SK-MEL-5 (cell line): ENCODE measurements at regions not wholly inside any gene's neighbourhood (a gene's known extent, or its start where the extent isn't known, plus 50 kb on each side); places are given as distances from the start of the nearest gene placed in this dataset.
A peak's percentile ranks its signal among the peaks of the same experiment; 100 is the strongest.
"Not testable (repeated sequence)": the region's sequence is repeated elsewhere in the genome, so short reads cannot be mapped to it uniquely, and the experiment has no call there.

Experiments
- DNase-seq: peaks from one replicate; pipeline ENCODE4 v3.0.0-alpha.2; 2016; ENCODE audit warnings: low read depth, low spot score
- in situ Hi-C: cut with HindIII; loops from 2 replicates; pipeline ENCODE4 v1.10.0; 2016; ENCODE audit warnings: low sequenced_read_pairs, high pct_unique_total_duplicates, low pct_unique_long_range_greater_than_20kb

DNA sequence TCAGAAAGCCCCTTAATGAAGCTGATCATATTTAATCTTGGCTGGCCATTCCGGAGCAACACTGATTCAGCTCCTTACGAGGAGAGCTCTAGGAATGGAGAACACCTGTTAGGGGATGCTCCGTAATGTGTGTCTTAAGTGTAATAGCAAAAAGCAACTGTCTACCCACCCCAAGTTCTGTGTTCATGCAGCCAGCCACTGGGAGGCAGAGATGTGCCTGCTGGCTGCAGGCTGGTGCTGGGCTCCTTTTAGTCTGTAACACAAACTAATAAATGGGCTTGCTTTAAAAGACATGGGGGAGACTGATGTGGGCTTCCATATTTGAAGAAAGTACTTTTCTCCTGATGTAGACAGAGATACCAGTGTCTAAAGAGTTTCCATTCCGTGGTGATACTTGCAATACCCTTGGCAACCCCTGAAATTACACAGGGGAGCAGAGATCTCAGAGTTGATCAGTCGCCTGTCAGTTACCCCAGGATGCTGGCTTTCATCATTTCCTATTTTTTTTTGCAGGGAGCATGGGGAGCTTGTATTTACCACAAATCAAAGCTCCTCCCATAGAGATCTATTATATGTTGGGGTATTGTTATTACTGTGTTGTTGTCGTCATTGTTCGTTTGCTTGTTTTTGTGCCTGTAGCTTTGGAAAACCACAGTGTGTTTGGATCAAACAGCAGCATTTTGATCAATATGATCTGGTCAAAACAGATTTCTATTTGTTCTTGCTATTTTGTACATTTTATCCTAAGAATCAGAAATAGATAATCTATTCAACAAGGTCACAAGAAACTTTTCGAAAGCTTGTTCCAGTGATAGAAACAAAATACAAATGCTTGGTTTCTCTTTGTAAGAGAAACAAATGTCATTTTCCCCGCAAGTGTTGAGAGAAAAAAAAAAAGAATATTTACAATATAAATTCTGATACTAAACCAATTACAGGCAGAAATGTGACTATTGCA, 65.8 kb downstream of the MTX3 start:
- in situ Hi-C loops: no loop called here
- DNase-seq: peak; percentile 59

DNA sequence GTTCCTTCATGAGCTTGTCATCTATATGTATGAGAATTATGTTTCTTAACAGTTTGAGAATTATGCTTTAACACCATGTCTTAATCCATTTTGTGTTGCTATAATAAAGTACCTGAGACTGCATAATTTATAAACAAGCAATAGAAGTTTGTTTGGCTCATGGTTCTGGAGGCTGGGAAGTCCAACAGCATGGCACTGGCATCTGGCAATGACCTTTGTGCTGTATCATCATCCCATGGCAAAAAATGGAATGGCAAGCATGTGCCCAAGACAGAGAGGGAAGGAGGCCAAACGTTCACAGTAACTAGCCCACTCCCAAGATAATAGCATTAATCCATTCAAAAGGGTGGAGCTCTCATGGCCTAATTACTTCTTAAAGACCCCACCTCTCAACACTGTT, 67.6 kb downstream of the MTX3 start:
- DNase-seq: no peak
- in situ Hi-C loops: no loop called here

DNA sequence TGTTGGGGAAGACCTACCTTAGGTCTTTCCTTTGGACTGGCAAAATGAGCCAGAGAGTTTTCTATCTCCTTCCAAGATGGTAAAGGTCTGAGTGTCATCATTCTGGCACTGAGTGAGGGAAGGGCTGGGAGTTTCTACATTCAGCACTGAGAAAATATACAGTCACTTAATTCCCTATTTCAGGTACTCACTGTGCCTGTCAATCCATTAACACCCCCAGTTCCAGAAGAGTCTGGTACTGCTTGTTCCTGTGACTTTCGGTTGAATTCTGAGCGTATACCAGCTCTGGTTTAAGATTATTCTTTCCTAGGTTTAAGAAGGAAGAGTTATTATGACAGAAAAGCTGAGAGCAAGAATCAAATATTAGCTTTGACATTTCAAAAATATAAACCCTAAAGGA, 68.4 kb downstream of the MTX3 start:
- in situ Hi-C loops: no loop called here
- DNase-seq: no peak

DNA sequence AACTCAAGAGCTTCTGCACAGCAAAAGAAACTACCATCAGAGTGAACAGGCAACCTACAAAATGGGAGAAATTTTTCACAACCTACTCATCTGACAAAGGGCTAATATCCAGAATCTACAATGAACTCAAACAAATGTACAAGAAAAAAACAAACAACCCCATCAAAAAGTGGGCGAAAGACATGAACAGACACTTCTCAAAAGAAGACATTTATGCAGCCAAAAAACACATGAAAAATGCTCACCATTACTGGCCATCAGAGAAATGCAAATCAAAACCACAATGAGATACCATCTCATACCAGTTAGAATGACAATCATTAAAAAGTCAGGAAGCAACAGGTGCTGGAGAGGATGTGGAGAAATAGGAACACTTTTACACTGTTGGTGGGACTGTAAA, 83.6 kb downstream of the MTX3 start:
- in situ Hi-C loops, DNase-seq: not testable (repeated sequence)

DNA sequence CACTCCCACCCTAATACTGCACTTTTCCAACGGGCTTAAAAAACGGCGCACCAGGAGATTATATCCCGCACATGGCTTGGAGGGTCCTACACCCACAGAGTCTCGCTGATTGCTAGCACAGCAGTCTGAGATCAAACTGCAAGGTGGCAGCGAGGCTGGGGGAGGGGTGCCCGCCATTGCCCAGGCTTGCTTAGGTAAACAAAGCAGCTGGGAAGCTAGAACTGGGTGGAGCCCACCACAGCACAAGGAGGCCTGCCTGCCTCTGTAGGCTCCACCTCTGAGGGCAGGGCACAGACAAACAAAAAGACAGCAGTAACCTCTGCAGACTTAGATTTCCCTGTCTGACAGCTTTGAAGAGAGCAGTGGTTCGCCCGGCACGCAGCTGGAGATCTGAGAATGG, 88.5 kb downstream of the MTX3 start:
- DNase-seq, in situ Hi-C loops: not testable (repeated sequence)

DNA sequence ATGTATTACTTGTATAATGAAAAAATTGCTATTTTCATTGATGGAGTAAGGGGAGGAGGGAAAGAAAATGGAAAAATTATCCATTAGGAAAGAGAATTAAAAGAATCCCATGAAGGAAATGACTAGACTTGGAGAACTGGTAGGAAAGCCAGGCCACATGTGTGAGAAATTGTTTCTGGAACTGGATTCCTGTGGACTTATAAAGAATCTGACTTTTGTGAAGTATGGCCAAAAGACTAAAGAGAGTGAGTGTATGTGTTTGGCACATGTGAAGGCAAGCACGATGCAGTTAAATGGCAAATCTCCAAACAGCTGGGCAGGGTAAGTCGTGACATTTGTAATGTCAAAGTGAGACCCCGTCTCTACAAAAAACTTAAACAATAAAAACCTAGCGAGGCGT, 89.4 kb downstream of the MTX3 start:
- in situ Hi-C loops: no loop called here
- no peak for DNase-seq

DNA sequence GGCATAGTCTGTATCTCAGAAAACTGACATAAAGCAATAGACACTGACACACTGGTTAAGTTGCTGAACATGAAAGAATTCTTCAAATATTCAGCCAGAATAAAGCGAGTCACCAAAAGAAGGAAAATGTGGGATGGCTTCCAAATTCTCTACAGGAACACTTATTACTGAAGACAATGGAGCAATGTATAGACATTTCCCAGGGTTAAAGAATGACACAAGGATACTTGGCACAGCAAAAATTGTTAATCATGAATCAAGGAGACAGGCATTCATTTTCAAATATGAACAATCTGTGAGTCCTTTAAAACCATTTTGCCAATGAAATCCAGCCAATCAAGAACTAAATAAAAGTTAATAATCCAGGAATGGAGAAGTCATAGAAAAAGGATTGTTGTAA, 92.5 kb downstream of the MTX3 start:
- no peak for DNase-seq
- in situ Hi-C loops: no loop called here

DNA sequence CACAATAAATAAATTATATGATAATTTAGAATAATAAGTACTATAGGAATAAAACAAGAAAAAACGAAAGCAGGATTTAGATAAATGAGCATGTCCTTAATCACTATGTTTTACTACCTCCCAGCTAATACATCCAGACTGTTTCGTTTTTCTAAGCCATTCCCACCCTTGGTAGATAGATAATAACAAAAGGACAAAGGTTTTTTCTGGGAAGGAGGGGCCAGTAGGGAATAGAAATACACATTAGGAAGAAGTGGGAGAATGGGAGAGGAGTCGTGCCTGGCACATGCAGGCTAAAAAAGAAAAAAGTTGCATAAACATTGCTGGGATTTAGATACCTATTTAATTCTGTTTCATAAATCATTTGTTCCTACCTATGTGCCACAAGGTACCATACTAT, 97.1 kb downstream of the MTX3 start:
- DNase-seq: no peak
- in situ Hi-C loops: no loop called here

DNA sequence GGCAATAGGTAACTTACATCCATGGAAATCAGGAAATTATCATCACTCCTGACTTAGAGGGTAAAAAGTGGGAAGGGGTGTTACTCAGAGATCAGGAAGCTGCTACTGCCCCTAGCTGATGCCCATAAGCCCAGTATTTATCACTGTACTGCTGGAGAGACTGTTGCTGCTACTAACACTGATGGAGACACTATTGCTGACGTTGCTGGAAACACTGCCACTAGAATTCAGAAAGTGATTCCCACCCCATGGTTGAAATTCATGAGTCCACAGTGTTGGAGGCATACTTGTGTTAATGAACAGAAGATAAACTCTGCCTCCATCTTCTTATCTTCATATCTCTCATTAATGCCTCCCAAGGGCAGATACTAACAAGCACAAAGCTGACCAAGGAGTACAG, 97.6 kb downstream of the MTX3 start:
- no peak for DNase-seq
- in situ Hi-C loops: no loop called here

DNA sequence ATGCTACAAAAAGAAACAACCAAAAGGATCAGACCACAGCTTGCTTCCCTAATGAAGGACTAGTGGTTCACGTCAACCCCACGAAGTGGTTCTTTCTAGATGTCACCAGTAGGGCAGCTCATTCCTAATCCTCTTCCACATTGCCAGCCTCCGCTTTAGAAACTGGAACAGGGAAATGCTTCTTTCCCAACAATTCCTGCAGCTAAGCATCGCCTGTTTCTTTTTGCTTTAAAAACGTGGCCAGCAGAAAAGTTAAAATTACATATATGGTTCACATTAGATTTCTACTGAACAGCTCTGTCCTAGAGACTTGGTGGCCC, 100.2 kb downstream of the MTX3 start:
- in situ Hi-C loops: no loop called here
- DNase-seq: no peak

DNA sequence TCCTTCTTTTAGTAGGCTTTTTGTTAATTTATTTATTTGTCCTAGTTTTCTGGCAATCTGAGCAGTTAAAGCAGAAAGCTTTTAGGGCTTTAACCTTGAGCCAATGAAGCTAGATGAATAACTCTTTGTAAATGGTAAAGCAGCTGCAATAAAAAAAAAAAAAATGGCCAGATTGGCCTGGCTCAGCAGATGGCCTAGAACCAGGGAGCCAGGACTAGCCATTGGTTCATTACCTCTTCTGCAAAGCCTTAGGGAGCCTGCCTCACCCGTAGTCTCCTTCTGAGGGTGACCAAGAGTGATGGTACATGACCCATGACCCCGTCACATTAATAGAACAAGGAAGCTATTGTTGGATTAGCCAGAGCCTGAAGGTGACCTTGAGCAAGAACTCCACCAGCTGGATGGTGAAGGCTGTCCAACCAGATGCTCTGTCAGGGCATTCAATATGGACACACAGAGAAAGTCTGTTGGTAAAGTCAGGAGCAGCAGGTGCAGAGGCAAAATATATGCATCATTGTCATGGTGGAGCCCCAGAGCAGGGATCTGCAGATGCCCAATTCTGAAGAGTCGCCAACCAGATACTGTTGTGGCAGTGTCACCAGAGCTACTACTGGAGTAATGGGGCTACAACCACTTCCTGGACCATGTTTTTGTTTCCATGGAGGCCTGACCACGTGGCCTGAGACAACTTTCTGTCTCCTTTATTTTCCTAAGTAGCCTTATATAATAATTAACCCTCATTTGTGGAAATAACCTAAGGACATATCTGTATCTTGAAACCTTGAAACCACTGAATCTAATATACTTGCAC, 100.7 kb downstream of the MTX3 start:
- DNase-seq: no peak
- in situ Hi-C loops: no loop called here

DNA sequence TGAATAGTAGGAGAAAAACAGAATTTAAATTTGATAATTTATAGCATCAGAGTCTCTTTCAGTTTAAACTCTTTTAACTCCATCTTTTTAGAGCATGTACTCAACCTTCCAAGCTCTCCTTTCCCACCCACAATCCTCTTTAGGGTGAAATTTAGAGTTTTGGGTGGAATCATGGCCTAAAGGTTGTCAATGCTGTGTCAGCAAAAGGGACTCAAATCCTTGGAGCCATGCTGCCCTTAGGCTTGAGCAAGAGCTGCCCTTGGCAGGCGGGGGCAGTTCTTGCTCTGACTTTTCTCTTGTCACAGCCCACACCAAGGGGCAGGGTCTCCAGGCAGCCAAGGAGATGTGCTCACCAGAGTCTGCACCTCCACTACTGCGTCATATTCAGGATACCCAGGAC, 102.4 kb downstream of the MTX3 start:
- in situ Hi-C loops: no loop called here
- no peak for DNase-seq

DNA sequence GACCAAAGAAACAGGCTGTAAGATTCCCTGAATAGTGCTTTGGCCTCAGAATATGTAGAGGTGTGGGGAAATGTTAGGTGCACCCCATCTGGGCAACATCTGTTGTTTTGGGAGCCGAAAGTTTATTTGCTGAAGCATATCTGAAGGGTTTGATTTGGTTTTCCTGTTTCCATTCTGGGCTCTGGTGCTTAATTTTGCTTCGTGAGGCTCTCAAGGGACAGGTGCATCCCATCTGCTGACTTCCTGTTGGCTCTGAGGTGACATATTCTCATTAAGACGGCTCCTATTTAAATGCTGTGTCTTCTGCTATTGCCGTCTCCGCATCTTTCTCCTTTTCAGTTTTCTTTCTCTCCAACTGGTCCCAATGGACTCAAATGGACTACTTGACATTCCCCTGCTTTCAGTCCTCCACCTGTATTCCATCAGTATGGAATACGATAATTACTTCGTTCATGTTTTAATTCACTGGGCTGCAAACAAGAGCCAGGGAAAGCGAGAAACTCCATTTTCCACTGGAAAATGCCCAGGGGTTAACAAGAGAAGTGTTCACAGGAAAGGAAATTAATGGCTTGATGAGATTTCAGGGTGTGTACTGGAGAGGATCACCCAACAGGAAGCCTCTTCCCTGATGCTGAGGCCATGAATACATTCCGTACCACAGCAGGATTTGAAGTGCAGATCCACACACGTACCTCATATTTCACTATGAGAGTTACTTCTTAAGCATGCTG, 104.0 kb downstream of the MTX3 start:
- DNase-seq: no peak
- in situ Hi-C loops: no loop called here

DNA sequence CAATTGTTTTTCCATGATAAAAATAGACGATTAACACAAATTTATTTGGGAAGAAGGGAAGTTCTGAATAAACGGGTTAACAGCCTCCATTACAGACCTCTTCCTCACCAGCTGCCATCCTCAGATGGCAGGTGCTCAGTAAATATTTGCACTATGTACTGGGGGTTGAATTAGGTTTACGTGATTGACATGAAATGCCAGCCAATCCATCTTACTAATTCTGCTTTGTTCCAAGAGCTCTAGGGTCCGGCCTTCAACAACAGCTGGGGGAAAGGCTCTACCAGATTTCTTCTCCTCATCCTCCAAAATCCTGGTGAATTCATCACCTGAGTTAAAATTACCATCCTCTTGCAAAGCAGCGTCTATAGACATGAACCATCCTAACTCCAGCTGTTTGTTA, 104.6 kb downstream of the MTX3 start:
- in situ Hi-C loops: no loop called here

DNA sequence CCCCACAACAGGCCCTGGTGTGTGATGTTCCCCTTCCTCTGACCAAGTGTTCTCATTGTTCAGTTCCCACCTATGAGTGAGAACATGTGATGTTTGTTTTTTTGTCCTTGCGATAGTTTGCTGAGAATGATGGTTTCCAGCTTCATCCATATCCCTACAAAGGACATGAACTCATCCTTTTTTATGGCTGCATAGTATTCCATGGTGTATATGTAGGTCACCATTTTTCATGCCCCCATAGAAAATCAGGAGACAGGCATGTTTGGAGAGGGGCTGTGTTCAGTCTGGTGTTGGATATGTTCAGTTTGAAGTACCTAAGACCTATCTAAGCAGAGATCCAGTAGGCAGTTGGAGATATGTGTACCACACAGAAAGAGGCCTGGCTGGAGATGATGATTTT, 111.2 kb downstream of the MTX3 start:
- DNase-seq, in situ Hi-C loops: not testable (repeated sequence)

More for the DNA sequence above, 104.6 kb downstream of the MTX3 start:
- no peak for DNase-seq

DNA sequence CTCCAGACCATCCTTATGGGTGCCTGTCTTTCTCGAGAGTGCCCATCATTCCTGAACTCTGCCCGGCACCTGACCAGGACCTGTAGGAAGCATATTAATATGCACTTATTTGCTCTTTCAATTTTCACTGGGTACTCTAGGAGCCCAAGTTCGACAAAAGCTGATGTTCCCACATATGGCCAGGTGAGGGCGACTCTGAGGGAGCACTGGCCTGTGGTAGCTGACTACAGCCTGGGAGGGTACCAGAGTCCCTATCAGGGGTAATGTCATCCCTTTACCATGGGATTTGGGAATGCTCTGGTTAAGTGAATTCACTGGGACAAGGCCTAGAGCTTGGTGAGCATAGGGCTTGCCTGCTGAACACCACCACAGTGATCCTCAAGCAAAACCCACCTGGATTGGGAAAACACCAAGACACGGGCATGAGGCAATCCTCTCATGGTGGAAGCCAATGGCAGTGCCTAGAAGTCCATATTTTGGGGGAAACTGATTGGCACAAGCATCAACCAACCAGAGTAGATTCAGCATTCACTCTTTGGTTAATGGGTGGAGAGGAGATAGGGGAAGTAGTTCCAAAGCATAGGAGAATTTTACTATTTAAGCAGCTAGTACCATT, 112.2 kb downstream of the MTX3 start:
- in situ Hi-C loops: no loop called here
- peak; percentile 68 for DNase-seq

DNA sequence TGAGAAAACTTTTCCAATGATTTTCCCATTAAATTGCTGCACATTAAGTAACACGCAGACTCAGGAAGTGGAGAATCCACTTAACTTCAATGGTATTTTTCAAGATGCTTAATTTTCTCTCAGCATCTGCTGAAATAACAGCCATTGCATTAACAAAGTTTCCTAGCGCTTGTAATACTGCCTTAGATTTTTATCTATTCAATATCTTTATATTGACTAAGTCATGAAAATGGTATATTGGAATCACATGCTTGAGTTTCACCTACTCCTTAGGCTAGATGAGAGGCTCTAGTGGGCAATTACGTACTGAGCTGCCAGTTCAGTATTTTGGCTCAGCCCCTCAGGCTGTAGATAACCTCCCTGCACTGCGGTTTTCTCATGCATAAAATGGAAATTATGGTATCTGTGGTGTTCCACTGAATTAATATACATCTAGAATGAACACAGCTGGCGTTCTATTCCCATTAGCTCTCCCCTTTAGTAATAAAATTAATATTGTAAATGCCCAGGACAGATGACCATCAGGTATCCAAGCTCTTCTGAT, 112.9 kb downstream of the MTX3 start:
- in situ Hi-C loops: no loop called here
- no peak for DNase-seq

DNA sequence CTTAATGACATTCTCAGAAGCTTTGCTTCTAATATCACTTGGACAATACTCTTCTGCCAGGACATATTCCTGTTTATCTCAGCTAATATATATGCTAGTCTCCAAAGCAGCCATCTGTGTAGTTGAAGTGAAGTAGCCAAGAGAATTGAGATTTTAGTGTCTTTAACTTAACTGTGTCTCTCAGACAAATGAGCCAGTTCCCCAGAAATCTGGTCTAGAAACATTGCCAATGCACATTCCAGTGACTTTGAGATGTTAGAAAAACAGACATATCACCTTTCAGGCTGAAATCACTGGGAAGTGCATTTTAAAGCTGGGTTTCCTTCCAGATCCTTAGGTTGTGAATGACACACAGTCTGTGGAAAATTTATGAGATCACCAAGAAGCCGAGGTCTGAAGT, 114.6 kb downstream of the MTX3 start:
- in situ Hi-C loops: no loop called here
- DNase-seq: no peak
